GM08714 (cell line): ENCODE measurements at regions not wholly inside any gene's neighbourhood (a gene's known extent, or its start where the extent isn't known, plus 50 kb on each side); places are given as distances from the start of the nearest gene placed in this dataset.

ENCODE experiments used
- H3K4me3 ChIP-seq: fragments of 200-500 bp; sonication (Bioruptor generic); 2 replicates; pipeline ENCODE4 v1.5.1; 2014; ENCODE audit warnings: mild to moderate bottlenecking, low read length, inconsistent platforms
- ZNF274 ChIP-seq: IDR thresholded peaks from 2 replicates; pipeline ENCODE4 v1.6.1; 2012; ENCODE audit warnings: mild to moderate bottlenecking, low read depth, low read length

DNA sequence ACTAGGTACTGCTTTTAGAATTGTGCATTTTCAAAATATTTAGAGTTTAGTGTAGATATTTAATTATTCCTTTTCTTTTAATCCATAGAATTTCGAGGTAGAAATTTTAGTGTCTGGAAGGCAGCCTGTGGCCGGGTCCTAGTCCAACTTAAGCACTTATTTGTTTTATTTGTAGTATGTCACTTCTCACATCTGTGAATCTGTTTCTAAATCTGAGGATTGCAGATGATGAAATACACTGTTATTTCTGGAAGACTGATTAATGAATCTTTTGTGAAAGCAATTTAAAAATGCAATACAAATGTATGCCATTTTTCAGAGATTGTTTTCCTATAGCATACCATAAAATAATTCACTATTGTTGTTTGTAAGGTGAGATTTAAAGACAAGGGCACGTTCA, 483.9 kb upstream of the TRIB2 start:
- no peak overlapping the region for H3K4me3 ChIP-seq
- TF ChIP-seq ZNF274, result no peak

- no peak overlapping the region for H3K4me3 ChIP-seq
- TF ChIP-seq ZNF274, result no peak
Observed at GRCh38 chr2:12236136-12236844, 480.4 kb upstream of the TRIB2 start.

DNA sequence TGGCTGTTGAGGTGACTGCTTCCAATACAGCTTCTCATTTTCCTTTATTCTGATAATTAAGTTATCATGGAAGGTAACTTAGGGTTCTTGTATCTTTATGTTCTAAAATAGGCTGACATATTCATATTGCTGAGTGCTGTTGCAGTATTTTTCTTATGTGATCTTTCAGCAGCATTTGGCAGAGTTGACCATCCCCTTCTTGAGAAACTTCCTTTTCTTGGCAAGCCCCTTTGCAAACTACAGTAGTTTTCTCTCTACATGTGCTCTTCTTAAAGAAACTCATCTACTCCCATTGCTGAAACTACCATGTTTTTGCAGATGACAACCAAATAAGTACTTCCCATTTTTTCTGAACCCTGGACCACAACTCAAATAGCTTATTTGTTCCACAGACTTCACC, 476.5 kb upstream of the TRIB2 start:
- no peak for TF ChIP-seq ZNF274
- no peak overlapping the region for H3K4me3 ChIP-seq

GRCh38 chr2:12243381-12243780, 473.4 kb upstream of the TRIB2 start:
- no peak overlapping the region for H3K4me3 ChIP-seq
- no peak for TF ChIP-seq ZNF274

- TF ChIP-seq ZNF274, result no peak
- no peak overlapping the region for H3K4me3 ChIP-seq
Observed at GRCh38 chr2:12244070-12244469, 472.7 kb upstream of the TRIB2 start.

GRCh38 chr2:12251121-12251520, 465.6 kb upstream of the TRIB2 start:
- no peak for TF ChIP-seq ZNF274
- H3K4me3 ChIP-seq, result no peak overlapping the region

GRCh38 chr2:12251749-12252148, 465.0 kb upstream of the TRIB2 start:
- TF ChIP-seq ZNF274, result no peak
- H3K4me3 ChIP-seq, result no peak overlapping the region

DNA sequence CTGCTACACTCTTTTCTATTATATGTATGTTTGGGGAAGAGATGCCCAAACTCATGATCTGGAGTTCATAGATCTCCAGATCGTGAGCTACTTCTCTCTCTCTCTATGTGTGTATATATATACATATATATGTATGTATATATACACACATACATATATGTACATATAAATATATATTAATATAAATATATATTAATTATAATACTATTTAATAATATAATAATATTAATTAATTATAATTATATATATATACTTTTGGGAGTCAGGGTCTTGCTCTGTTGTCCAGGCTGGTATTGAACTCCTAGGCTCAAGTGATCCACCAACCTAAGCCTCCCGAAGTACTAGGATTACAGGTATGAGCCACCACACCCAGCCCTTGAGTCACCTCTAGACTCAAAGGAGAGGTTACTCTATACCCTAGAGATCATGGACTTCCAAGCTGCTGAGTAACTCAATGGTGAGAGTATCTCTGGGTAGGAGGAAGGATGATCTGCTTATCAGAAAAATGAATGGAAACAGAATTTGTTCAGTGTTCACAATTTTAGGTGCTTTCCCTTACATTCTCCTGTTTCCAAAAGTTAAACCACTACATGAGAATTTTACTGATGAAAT, 463.5 kb upstream of the TRIB2 start:
- TF ChIP-seq ZNF274, result no peak
- H3K4me3 ChIP-seq, result no peak overlapping the region

DNA sequence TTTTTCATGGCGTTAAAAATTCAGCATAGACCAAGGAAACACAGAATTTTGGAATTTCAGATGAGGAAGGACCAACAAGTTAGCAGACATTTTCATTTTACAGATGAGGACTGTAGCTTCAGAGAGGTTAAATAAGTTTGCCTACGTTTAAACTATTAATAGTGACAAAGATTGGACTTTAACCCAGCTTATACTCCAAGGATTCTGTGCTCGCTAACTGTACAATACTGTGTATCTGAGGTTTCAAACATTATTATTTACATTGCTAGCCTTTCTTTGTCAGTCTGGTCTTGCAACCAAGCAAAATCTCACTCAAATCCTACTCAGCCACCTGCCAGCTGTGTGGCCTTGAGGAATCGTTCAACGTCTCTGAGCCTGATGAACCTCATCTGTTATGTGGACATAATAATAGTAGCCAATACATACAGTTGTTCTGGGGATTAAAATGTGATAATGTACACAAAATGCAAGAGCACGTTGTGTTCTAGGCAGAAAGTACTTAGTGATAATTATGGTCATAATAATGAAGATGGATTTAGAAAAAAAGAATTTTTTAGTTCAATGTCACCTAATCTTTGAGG, 462.4 kb upstream of the TRIB2 start:
- H3K4me3 ChIP-seq, result no peak overlapping the region
- TF ChIP-seq ZNF274, result no peak

GRCh38 chr2:12256206-12256605, 460.5 kb upstream of the TRIB2 start:
- no peak overlapping the region for H3K4me3 ChIP-seq
- TF ChIP-seq ZNF274, result no peak

GRCh38 chr2:12257476-12257875, 459.3 kb upstream of the TRIB2 start:
- H3K4me3 ChIP-seq, result no peak overlapping the region
- TF ChIP-seq ZNF274, result no peak

GRCh38 chr2:12259493-12259892, 457.2 kb upstream of the TRIB2 start:
- no peak for TF ChIP-seq ZNF274
- H3K4me3 ChIP-seq, result no peak overlapping the region

- TF ChIP-seq ZNF274, result no peak
- H3K4me3 ChIP-seq, result no peak overlapping the region
Observed at GRCh38 chr2:12261986-12262680, 454.6 kb upstream of the TRIB2 start.

GRCh38 chr2:12262681-12263436, 453.9 kb upstream of the TRIB2 start:
- no peak for TF ChIP-seq ZNF274
- no peak overlapping the region for H3K4me3 ChIP-seq

- no peak overlapping the region for H3K4me3 ChIP-seq
- no peak for TF ChIP-seq ZNF274
Observed at GRCh38 chr2:12263730-12264129, 453.0 kb upstream of the TRIB2 start.
